ENCODE measurements at regions not wholly inside any gene's neighbourhood (a gene's known extent, or its start where the extent isn't known, plus 50 kb on each side); places are given as distances from the start of the nearest gene placed in this dataset.

- TF ChIP-seq MLXIP (CRISPR knock-in tag; IDR thresholded peaks at IDR 0.05; ENCODE audit: borderline replicate concordance), result no peak
- TF ChIP-seq, protein P1, sequence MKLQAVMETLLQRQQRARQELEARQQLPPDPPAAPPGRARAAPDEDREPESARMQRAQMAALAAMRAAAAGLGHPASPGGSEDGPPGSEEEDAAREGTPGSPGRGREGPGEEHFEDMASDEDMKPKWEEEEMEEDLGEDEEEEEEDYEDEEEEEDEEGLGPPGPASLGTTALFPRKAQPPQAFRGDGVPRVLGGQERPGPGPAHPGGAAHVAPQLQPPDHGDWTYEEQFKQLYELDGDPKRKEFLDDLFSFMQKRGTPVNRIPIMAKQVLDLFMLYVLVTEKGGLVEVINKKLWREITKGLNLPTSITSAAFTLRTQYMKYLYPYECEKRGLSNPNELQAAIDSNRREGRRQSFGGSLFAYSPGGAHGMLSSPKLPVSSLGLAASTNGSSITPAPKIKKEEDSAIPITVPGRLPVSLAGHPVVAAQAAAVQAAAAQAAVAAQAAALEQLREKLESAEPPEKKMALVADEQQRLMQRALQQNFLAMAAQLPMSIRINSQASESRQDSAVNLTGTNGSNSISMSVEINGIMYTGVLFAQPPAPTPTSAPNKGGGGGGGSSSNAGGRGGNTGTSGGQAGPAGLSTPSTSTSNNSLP (IDR thresholded peaks at IDR 0.05; ENCODE audit: low read depth, low read length), result no peak
- TF ChIP-seq NFE2 (CRISPR knock-in tag; IDR thresholded peaks at IDR 0.05), result no peak
- TF ChIP-seq ZNF660 (CRISPR knock-in tag; IDR thresholded peaks at IDR 0.05; ENCODE audit: borderline replicate concordance, low read depth), result no peak
- TF ChIP-seq, protein P2, sequence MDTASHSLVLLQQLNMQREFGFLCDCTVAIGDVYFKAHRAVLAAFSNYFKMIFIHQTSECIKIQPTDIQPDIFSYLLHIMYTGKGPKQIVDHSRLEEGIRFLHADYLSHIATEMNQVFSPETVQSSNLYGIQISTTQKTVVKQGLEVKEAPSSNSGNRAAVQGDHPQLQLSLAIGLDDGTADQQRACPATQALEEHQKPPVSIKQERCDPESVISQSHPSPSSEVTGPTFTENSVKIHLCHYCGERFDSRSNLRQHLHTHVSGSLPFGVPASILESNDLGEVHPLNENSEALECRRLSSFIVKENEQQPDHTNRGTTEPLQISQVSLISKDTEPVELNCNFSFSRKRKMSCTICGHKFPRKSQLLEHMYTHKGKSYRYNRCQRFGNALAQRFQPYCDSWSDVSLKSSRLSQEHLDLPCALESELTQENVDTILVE (CRISPR knock-in tag; IDR thresholded peaks at IDR 0.05), result no peak
- no peak for TF ChIP-seq POLR2AphosphoS2 (IDR thresholded peaks at IDR 0.05; ENCODE audit: low read depth, low read length)
- TF ChIP-seq MIER3 (CRISPR knock-in tag; IDR thresholded peaks at IDR 0.05; ENCODE audit: borderline replicate concordance), result no peak
- peak; percentile 87 for TF ChIP-seq ZBTB33 (CRISPR knock-in tag; IDR thresholded peaks at IDR 0.05)
- TF ChIP-seq ASH2L (IDR thresholded peaks at IDR 0.05; ENCODE audit: insufficient read length, low read depth, low read length), result no peak
- no peak for TF ChIP-seq ZHX2 (IDR thresholded peaks at IDR 0.05; ENCODE audit: low read depth)
- no peak for TF ChIP-seq ZHX2 (CRISPR knock-in tag; IDR thresholded peaks at IDR 0.05; ENCODE audit: borderline replicate concordance)
- no peak for TF ChIP-seq STAG1 (CRISPR knock-in tag; IDR thresholded peaks at IDR 0.05)
Measured at GRCh38 chr5:56319526-56320181, 86.5 kb upstream of the ANKRD55 start (continued).

Measured in HepG2 (cell line).